Activated CD8-positive, alpha-beta T cell treated with anti-CD3 and anti-CD28 coated beads, Interleukin-2, amount 10 ng/mL, durations not matched to agents 7 days and 5 days (primary cell): ENCODE measurements at regions not wholly inside any gene's neighbourhood (a gene's known extent, or its start where the extent isn't known, plus 50 kb on each side); places are given as distances from the start of the nearest gene placed in this dataset.

ENCODE experiments used
- ATAC-seq: fragments of 150-1000 bp; cut with Tn5 transposase; one replicate; pipeline ENCODE4 v1.10.0; 2021; ENCODE audit warnings: moderate library complexity
- CTCF ChIA-PET: fragments of 350-600 bp; sonication (Branson Sonifier 250); formaldehyde crosslinking; loops from one replicate; lab custom pipeline; 2021; ENCODE audit warnings: antibody characterized with exemption; lab: Charles Lee
- POLR2A ChIA-PET: fragments of 350-600 bp; sonication (Branson Sonifier 250); formaldehyde crosslinking; loops from one replicate; lab custom pipeline; 2021; ENCODE audit warnings: antibody characterized with exemption; lab: Charles Lee
- DNase-seq: peaks from one replicate; pipeline ENCODE4 v3.0.0-alpha.2; 2020
- H3K27ac Mint-ChIP-seq: one replicate; pipeline ENCODE4 v1.8.0; 2021; ENCODE audit warnings: mild to moderate bottlenecking, mixed read lengths
- H3K27me3 Mint-ChIP-seq: one replicate; pipeline ENCODE4 v1.8.0; 2021; ENCODE audit warnings: low read depth, mixed read lengths
- H3K36me3 Mint-ChIP-seq: one replicate; pipeline ENCODE4 v1.8.0; 2021; ENCODE audit warnings: low read depth, mixed read lengths
- H3K4me1 Mint-ChIP-seq: one replicate; pipeline ENCODE4 v1.8.0; 2021; ENCODE audit warnings: low read depth, mixed read lengths
- H3K4me3 Mint-ChIP-seq: one replicate; pipeline ENCODE4 v1.8.0; 2021; ENCODE audit warnings: mild to moderate bottlenecking, mixed read lengths
- H3K9me3 Mint-ChIP-seq: one replicate; pipeline ENCODE4 v1.8.0; 2022; ENCODE audit warnings: mixed read lengths; ENCODE audit not compliant: insufficient read depth

DNA sequence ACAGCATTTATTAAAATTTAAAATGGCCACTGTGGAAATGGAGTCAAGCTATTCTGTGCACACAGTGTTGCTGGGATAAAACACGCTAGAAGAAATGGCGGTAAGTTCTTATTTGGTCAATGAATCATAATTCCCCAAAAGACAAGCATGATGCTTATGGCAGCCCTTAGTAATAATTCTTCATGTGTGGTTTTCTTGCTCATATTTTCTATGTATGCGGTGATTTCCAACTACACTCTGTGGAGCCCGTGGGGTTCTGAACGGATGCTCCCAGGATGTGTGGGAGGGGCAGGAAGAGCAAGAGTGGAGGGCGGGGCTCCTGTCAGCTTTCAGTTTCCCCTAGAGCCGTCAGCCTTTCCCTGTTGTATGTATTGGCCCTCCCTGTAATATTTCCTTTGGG lies 91.7 kb upstream of the RMDN2 start:
- Mint-ChIP-seq H3K4me3 (no peak overlapping the region), H3K36me3 (no peaks in the 10 kb centered on the region)

DNA sequence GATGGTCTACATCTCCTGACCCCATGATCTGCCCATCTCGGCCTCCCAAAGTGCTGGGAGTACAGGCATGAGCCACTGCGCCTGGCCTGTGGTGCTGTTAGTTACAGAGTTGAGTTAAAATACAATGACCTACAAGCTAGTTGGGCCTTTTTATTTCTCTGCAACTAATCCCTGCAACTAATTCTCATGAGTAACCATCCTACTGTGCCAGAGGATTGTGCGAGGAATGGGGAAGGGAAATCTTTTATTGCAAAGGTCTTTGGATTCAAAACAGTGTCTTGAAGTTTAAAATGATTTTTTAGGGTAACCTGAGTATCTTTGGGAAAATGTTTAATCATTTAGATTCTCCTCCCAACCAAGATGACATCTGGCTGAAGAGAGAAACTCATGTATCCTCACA lies 88.8 kb upstream of the RMDN2 start:
- Mint-ChIP-seq H3K27ac (no peak overlapping the region), H3K27me3 (no peaks in the 10 kb centered on the region)

More for the DNA sequence above, 91.7 kb upstream of the RMDN2 start:
- ATAC-seq (no peak), DNase-seq (no peak)
- no peaks in the 10 kb centered on the region for H3K27me3 Mint-ChIP-seq
- ChIA-PET POLR2A (no interaction called here), CTCF (interaction anchor here (0.6 to 7.5 kb wide), 24 partner anchors 9 to 529 kb away, joined by 3 to 69 read pairs (median 4); no protein-coding TSS in a partner anchor)
- peaks cover 16% of the 10 kb centered on the region for H3K4me1 Mint-ChIP-seq
- no peak overlapping the region for H3K27ac Mint-ChIP-seq
- H3K9me3 Mint-ChIP-seq = no peaks in the 10 kb centered on the region

DNA sequence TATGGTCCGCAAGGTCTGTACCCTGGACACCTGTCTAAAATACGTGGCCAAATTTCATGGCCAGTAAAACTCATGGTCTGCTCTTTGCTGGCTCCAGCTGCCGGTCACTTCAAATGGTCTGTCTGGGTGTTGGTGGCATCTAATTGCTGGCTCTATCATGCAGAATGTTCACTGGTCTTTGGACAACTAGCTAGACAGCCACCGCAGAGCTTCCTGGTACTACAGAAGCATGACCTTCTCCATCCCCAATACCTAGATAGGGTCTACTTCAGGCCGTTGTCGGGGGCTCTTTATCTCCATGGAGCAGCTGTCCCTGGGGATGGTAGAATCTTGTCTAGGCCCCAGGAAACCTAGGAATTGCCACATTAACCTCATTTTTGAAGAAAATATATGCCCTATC lies 88.4 kb upstream of the RMDN2 start:
- POLR2A ChIA-PET = no interaction called here
- no peaks in the 10 kb centered on the region for H3K9me3 Mint-ChIP-seq
- H3K4me1 Mint-ChIP-seq = peaks cover 7% of the 10 kb centered on the region
- no peak overlapping the region for H3K4me3 Mint-ChIP-seq
- no peak overlapping the region for H3K27ac Mint-ChIP-seq
- no peak for ATAC-seq
- peaks cover 3% of the 10 kb centered on the region for H3K27me3 Mint-ChIP-seq
- DNase-seq = no peak
- CTCF ChIA-PET = interaction anchor here (6.6 to 7.5 kb wide), 2 partner anchors 421 to 439 kb away, joined by 57 to 69 read pairs; no protein-coding TSS in a partner anchor
- no peaks in the 10 kb centered on the region for H3K36me3 Mint-ChIP-seq

More for the DNA sequence above, 88.8 kb upstream of the RMDN2 start:
- CTCF ChIA-PET = interaction anchor here (0.6 to 7.5 kb wide), 4 partner anchors 41 to 439 kb away, joined by 3 to 69 read pairs (median 30); no protein-coding TSS in a partner anchor
- Mint-ChIP-seq H3K4me1 (peaks cover 7% of the 10 kb centered on the region), H3K9me3 (no peaks in the 10 kb centered on the region), H3K36me3 (no peaks in the 10 kb centered on the region), H3K4me3 (no peak overlapping the region)
- ATAC-seq = no peak
- no peak for DNase-seq
- POLR2A ChIA-PET = no interaction called here

- POLR2A ChIA-PET = no interaction called here
- Mint-ChIP-seq H3K9me3 (no peaks in the 10 kb centered on the region), H3K36me3 (no peaks in the 10 kb centered on the region), H3K27me3 (peaks cover 10% of the 10 kb centered on the region), H3K4me1 (peaks cover 6% of the 10 kb centered on the region), H3K4me3 (no peak overlapping the region), H3K27ac (no peak overlapping the region)
- DNase-seq = no peak
- CTCF ChIA-PET = interaction anchor here (0.8 to 1.3 kb wide), 3 partner anchors 281 to 434 kb away, joined by 3 to 5 read pairs (median 3); no protein-coding TSS in a partner anchor
- ATAC-seq = no peak
Measured at GRCh38 chr2:37837628-37838328, 87.3 kb upstream of the RMDN2 start.

DNA sequence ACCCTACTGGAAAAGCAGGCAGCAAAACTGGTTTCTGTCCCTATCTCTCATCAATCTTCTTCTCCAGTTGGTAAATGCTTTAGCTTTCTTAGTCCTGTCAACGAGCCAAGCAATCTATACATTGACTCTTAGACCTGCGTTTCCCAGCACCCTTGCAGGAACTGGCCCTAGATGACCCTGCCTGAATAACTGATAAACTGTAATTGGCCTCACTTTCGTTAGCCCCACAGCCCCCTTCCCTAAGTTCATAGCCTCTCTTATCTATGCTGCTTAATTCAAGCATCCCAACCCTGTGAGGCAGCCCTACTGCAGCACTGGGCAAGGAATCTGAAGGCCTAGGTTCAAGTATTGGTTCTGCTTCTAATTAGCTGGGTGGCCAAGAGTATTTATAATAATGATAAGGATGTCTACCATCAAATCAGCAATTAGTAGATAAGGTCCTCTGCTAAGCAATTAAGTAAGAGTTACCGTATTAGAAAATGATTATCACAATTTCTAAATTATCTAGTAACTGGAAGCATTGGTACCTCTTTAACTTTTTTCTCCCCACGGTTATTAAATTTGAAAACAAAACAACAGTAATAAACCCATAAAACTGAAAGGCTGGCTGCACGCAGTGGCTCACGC lies 86.4 kb upstream of the RMDN2 start:
- Mint-ChIP-seq H3K36me3 (no peaks in the 10 kb centered on the region), H3K4me3 (no peak overlapping the region), H3K27ac (no peak overlapping the region), H3K4me1 (peaks cover 6% of the 10 kb centered on the region), H3K9me3 (no peaks in the 10 kb centered on the region), H3K27me3 (peaks cover 15% of the 10 kb centered on the region)
- no peak for ATAC-seq
- ChIA-PET CTCF (interaction anchor here (1.2 to 1.4 kb wide), 3 partner anchors 38 to 424 kb away, joined by 3 to 5 read pairs (median 3); no protein-coding TSS in a partner anchor), POLR2A (no interaction called here)
- DNase-seq = no peak

DNA sequence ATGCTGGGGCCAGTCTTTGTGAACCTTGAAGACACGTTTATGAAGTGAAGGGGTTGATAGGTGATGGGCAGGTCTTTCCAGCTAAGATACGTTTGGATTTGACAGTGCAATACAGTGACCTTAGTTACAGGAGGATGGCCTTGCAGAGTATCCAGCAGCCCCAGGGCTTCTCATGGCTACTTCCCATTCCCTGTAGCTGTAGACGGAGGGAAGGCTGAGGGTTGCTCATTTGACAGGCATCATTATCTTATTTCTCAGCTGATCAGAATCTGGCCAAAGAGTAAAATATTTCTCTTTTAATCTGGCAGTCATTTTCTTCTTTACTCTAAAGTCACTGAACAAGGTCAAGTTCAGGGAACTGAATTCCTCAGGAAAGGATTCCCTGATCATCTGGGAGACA lies 85.1 kb upstream of the RMDN2 start:
- POLR2A ChIA-PET = interaction anchor here (0.7 kb wide), 1 partner anchor 82 kb away, joined by 3 read pairs; no protein-coding TSS in a partner anchor
- no peaks in the 10 kb centered on the region for H3K9me3 Mint-ChIP-seq

GRCh38 chr2:37842732-37843440 lies 82.2 kb upstream of the RMDN2 start:
- POLR2A ChIA-PET = no interaction called here
- H3K9me3 Mint-ChIP-seq = no peaks in the 10 kb centered on the region
- H3K36me3 Mint-ChIP-seq = no peaks in the 10 kb centered on the region
- H3K27ac Mint-ChIP-seq = no peak overlapping the region
- DNase-seq (no peak), ATAC-seq (no peak)
- no peak overlapping the region for H3K4me3 Mint-ChIP-seq
- CTCF ChIA-PET = interaction anchor here (0.8 to 1.9 kb wide), 2 partner anchors 35 to 447 kb away, joined by 3 to 4 read pairs; no protein-coding TSS in a partner anchor
- H3K27me3 Mint-ChIP-seq = peaks cover 15% of the 10 kb centered on the region
- no peaks in the 10 kb centered on the region for H3K4me1 Mint-ChIP-seq

More for the DNA sequence above, 85.1 kb upstream of the RMDN2 start:
- Mint-ChIP-seq H3K4me3 (no peak overlapping the region), H3K4me1 (peaks cover 6% of the 10 kb centered on the region), H3K36me3 (no peaks in the 10 kb centered on the region), H3K27ac (no peak overlapping the region), H3K27me3 (peaks cover 15% of the 10 kb centered on the region)
- no peak for DNase-seq
- no peak for ATAC-seq
- CTCF ChIA-PET = interaction anchor here (0.8 to 1.1 kb wide), 3 partner anchors 37 to 443 kb away, joined by 3 to 5 read pairs (median 3); no protein-coding TSS in a partner anchor

DNA sequence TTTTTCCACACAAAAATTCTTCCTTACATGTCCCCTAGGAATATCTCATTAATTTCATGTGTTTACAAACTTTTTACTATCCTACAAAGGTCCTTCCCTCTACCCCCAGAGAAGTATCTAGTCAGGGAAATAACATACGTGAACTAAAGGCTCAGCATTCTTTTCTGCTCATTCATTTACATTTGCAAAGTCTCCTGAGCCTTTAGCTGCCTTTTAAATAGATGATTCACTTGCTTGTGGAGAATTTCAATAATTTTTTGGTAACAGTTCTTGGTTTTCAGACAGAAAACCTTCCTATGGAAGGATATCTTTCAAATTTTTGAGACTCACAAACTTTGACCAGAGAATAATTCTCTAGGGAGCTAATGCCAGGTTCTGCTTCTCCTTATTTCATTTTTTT lies 81.5 kb upstream of the RMDN2 start:
- DNase-seq = no peak
- ChIA-PET POLR2A (no interaction called here), CTCF (interaction anchor here (0.8 to 1.9 kb wide), 2 partner anchors 34 to 448 kb away, joined by 3 to 4 read pairs; no protein-coding TSS in a partner anchor)
- Mint-ChIP-seq H3K9me3 (no peaks in the 10 kb centered on the region), H3K27me3 (peaks cover 15% of the 10 kb centered on the region), H3K36me3 (no peaks in the 10 kb centered on the region), H3K4me1 (no peaks in the 10 kb centered on the region), H3K27ac (no peak overlapping the region), H3K4me3 (no peak overlapping the region)
- ATAC-seq = no peak

DNA sequence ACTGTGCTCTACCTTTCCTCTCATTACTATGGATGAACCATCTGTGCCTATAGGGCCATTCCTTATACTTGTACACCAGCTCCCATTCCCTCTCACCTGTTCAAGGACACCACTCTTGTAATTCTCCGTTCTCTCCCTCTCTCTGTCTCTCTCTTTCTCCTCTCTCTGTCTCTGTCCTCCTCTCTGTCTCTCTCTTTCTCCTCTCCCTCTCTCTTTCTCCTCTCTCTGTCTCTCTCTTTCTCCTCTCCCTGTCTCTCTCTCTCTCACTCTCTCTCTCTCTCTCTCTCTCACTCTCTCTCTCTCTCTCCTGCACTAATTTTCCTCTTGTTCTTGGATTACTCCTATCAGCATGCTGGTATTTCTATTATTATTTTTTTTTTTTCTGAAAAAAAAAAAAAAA lies 78.9 kb upstream of the RMDN2 start:
- no peak for DNase-seq
- Mint-ChIP-seq H3K36me3 (no peaks in the 10 kb centered on the region), H3K4me1 (peaks cover 8% of the 10 kb centered on the region), H3K9me3 (no peaks in the 10 kb centered on the region), H3K27me3 (peaks cover 15% of the 10 kb centered on the region), H3K4me3 (no peak overlapping the region), H3K27ac (no peak overlapping the region)
- CTCF ChIA-PET = interaction anchor here (1.5 kb wide), 1 partner anchor 31 kb away, joined by 4 read pairs; no protein-coding TSS in a partner anchor
- no peak for ATAC-seq
- POLR2A ChIA-PET = no interaction called here

DNA sequence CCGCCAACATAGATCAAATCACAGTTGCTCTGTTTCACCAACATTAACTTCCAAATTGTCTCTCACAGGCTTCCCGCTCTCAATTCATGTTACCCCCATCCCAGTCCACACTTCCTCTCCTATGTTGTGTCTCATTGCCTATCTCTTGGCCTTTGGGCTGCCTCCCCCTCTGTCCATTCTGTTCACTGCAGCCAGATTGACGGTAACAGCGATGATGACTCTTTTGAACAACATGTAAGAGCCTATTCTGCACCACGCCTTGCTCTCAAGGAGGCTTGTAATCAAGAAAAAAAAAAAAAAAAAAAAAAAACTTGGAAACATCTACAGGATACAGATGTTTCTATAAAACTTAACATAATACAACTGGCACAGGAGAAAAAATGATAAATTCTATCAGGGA lies 77.3 kb upstream of the RMDN2 start:
- DNase-seq (no peak), ATAC-seq (no peak)
- H3K36me3 Mint-ChIP-seq = no peaks in the 10 kb centered on the region
- H3K27ac Mint-ChIP-seq = no peak overlapping the region
- no peak overlapping the region for H3K4me3 Mint-ChIP-seq
- H3K4me1 Mint-ChIP-seq = peaks cover 16% of the 10 kb centered on the region
- ChIA-PET CTCF (interaction anchor here (1.0 to 1.2 kb wide), 2 partner anchors 15 to 30 kb away, joined by 3 to 6 read pairs; no protein-coding TSS in a partner anchor), POLR2A (no interaction called here)
- H3K9me3 Mint-ChIP-seq = no peaks in the 10 kb centered on the region
- peaks cover 5% of the 10 kb centered on the region for H3K27me3 Mint-ChIP-seq

DNA sequence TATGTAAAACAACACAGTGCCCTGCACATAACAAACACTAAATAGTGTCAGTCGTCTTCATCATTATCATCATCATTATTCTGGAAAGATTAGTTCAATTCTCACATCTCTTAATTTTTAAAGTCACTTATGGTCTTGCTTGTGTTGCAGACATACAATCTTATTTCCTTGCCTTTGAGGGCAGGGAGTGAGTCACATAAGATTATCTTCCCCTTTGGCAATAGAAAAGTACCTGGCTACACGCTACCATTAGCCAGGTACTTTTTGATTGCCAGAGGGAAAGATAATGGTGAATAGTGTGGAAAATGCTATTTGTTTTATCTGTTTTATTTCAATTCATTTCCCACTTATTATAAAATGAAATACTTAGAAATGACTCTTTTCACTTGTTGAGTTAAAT lies 76.6 kb upstream of the RMDN2 start:
- ChIA-PET POLR2A (no interaction called here), CTCF (interaction anchor here (1.0 kb wide), 1 partner anchor 453 kb away, joined by 3 read pairs; no protein-coding TSS in a partner anchor)
- H3K4me1 Mint-ChIP-seq = peaks cover 16% of the 10 kb centered on the region
- no peak for DNase-seq
- H3K36me3 Mint-ChIP-seq = no peaks in the 10 kb centered on the region
- H3K9me3 Mint-ChIP-seq = no peaks in the 10 kb centered on the region
- no peak overlapping the region for H3K4me3 Mint-ChIP-seq
- ATAC-seq = no peak
- H3K27me3 Mint-ChIP-seq = peaks cover under 1% of the 10 kb centered on the region
- H3K27ac Mint-ChIP-seq = no peak overlapping the region
